Gastrocnemius medialis (tissue), 4 donors: ENCODE measurements at regions not wholly inside any gene's neighbourhood (a gene's known extent, or its start where the extent isn't known, plus 50 kb on each side); places are given as distances from the start of the nearest gene placed in this dataset.
A peak's percentile ranks its signal among the peaks of the same experiment; 100 is the strongest.

Experiments used
- ATAC-seq, 2 donors: fragments of 150-250 bp; one replicate each; pipeline ENCODE4 v1.9.1; 2016
- DNase-seq, 2 donors: peaks; one replicate each; pipeline ENCODE4 v3.0.0-alpha.2; 2019
- H3K27ac ChIP-seq, 4 donors: fragments of 200-600 bp; sonication (generic); 1 replicate in 1 of 4; 2 replicates in 3 of 4; pipeline ENCODE4 v1.5.1; 2016 to 2018; ENCODE audit warnings: mild to moderate bottlenecking in 2 of 4, moderate library complexity in 1 of 4
- H3K27me3 ChIP-seq, 3 donors: fragments of 200-600 bp; sonication (generic) in 2 of 3; 1 replicate in 1 of 3; 2 replicates in 2 of 3; pipeline versions ENCODE4 v1.5.1 to v1.6.0; 2016 to 2019; ENCODE audit warnings: mild to moderate bottlenecking in 1 of 3, moderate library complexity in 1 of 3
- H3K36me3 ChIP-seq, 2 donors: fragments of 200-600 bp; sonication (generic) in 1 of 2; one replicate each; pipeline ENCODE4 v1.5.1; 2017 to 2018
- H3K4me1 ChIP-seq, 2 donors: fragments of 200-600 bp; sonication (generic) in 1 of 2; one replicate each; pipeline ENCODE4 v1.5.1; 2016 to 2017; ENCODE audit warnings: mild to moderate bottlenecking in 2 of 2
- H3K4me3 ChIP-seq, 4 donors: fragments of 200-600 bp; sonication (generic) in 3 of 4; 1 replicate in 1 of 4; 2 replicates in 3 of 4; pipeline ENCODE4 v1.5.1; 2016 to 2019; ENCODE audit warnings: mild to moderate bottlenecking in 2 of 4
- H3K9me3 ChIP-seq, 3 donors: fragments of 200-600 bp; sonication (generic) in 2 of 3; 1 replicate in 1 of 3; 2 replicates in 2 of 3; pipeline ENCODE4 v1.5.1; 2016 to 2019
- CTCF ChIP-seq, 5 experiments: fragments of 450-650 bp in 3 of 5; fragments of 200-600 bp in 2 of 5; sonication (generic) in 2 of 5; IDR thresholded peaks in 4 of 5; conservative IDR thresholded peaks in 1 of 5; 1 replicate in 4 of 5; 2 replicates in 1 of 5; pipeline ENCODE4 v1.5.1; 2016 to 2019; ENCODE audit warnings: antibody characterized with exemption in 5 of 5, mild to moderate bottlenecking in 3 of 5, moderate library complexity in 3 of 5
- POLR2A ChIP-seq, 2 donors: fragments of 450-650 bp; IDR thresholded peaks; one replicate each; pipeline ENCODE4 v1.6.1; 2017; ENCODE audit warnings: antibody characterized with exemption in 2 of 2, mild to moderate bottlenecking in 2 of 2, moderate library complexity in 2 of 2
- in situ Hi-C, 4 donors: fragments of 200-750 bp; cut with MboI; loops; one replicate each; pipeline versions ENCODE4 v1.15.0 to v1.8.0; 2017; ENCODE audit warnings: low sequenced_read_pairs in 4 of 4
- intact Hi-C: fragments of 100-400 bp; cut with DNase I; formaldehyde crosslinking; loops from one replicate; pipeline ENCODE4 v1.15.1; 2023; ENCODE audit warnings: low total_unique reads

- no peaks in the 10 kb centered on the region for H3K27me3 ChIP-seq
- no peaks in the 10 kb centered on the region for H3K4me1 ChIP-seq
- H3K9me3 ChIP-seq = no peaks in the 10 kb centered on the region
- no peaks in the 10 kb centered on the region for H3K36me3 ChIP-seq
- intact Hi-C loops = no loop called here
- H3K4me3 ChIP-seq = no peak overlapping the region
- TF ChIP-seq POLR2A (IDR thresholded peaks at IDR 0.05) (no peak), CTCF (IDR thresholded peaks at IDR 0.05 in 4 of 5, conservative IDR thresholded peaks at IDR 0.05 in 1 of 5) (no peak)
- DNase-seq (no peak), ATAC-seq (no peak)
- in situ Hi-C loops = loop anchor here in 1 of 4 donors (25.0 kb wide), 1 partner anchor 1017 kb away; no protein-coding TSS in a partner anchor
- H3K27ac ChIP-seq = no peak overlapping the region
Observed at GRCh38 chr1:61004262-61005003, 77.9 kb upstream of the NFIA start.

GRCh38 chr1:61000327-61000726 lies 82.0 kb upstream of the NFIA start:
- intact Hi-C loops = no loop called here
- ATAC-seq (peak; percentile 81 to 91), DNase-seq (no peak)
- Histone ChIP-seq H3K27ac (no peak overlapping the region), H3K27me3 (no peaks in the 10 kb centered on the region), H3K9me3 (no peaks in the 10 kb centered on the region), H3K4me3 (no peak overlapping the region), H3K4me1 (no peaks in the 10 kb centered on the region), H3K36me3 (no peaks in the 10 kb centered on the region)
- in situ Hi-C loops = loop anchor here in 1 of 4 donors (25.0 kb wide), 1 partner anchor 1013 kb away; no protein-coding TSS in a partner anchor
- TF ChIP-seq POLR2A (IDR thresholded peaks at IDR 0.05) = no peak
- TF ChIP-seq CTCF (IDR thresholded peaks at IDR 0.05 in 4 of 5, conservative IDR thresholded peaks at IDR 0.05 in 1 of 5) = no peak

GRCh38 chr1:60998786-60999185 lies 83.6 kb upstream of the NFIA start:
- Histone ChIP-seq H3K4me1 (no peaks in the 10 kb centered on the region), H3K27ac (no peak overlapping the region), H3K36me3 (no peaks in the 10 kb centered on the region), H3K4me3 (no peak overlapping the region), H3K27me3 (no peaks in the 10 kb centered on the region), H3K9me3 (no peaks in the 10 kb centered on the region)
- in situ Hi-C loops = no loop called here
- TF ChIP-seq CTCF (IDR thresholded peaks at IDR 0.05 in 4 of 5, conservative IDR thresholded peaks at IDR 0.05 in 1 of 5) (no peak), POLR2A (IDR thresholded peaks at IDR 0.05) (no peak)
- no peak for DNase-seq
- ATAC-seq = no peak
- intact Hi-C loops = no loop called here

- in situ Hi-C loops = no loop called here
- Histone ChIP-seq H3K4me3 (no peak overlapping the region), H3K27me3 (no peaks in the 10 kb centered on the region), H3K27ac (no peak overlapping the region), H3K36me3 (no peaks in the 10 kb centered on the region), H3K9me3 (no peaks in the 10 kb centered on the region), H3K4me1 (peaks cover 0 to 6% of the 10 kb centered on the region in 2 donors)
- intact Hi-C loops = no loop called here
- DNase-seq (no peak), ATAC-seq (no peak)
- TF ChIP-seq POLR2A (IDR thresholded peaks at IDR 0.05) (no peak), CTCF (IDR thresholded peaks at IDR 0.05 in 4 of 5, conservative IDR thresholded peaks at IDR 0.05 in 1 of 5) (no peak)
Observed at GRCh38 chr1:60994828-60995492, 87.4 kb upstream of the NFIA start.
